ENCODE measurements at regions not wholly inside any gene's neighbourhood (a gene's known extent, or its start where the extent isn't known, plus 50 kb on each side); places are given as distances from the start of the nearest gene placed in this dataset.

DNA sequence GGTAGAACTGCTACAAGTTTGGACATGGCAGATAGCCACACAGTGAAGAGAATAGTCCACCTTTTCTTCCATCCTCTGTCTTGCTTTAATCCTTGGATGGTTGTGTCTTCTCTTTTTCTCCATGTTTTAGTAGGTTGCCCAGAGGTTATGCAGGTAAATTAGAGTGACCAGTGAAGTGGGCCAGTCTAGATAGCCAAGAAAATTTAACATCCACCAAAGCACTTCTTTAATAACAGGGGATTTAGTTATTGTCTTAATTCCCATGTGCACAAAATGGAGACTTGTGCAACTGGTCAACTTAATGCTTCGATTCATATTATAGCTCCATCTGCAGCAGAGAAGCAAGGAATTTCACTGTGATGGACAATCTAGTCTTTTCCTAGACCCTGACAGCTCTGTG, 58.8 kb upstream of the RCN1 start:
- H3K27ac ChIP-seq (ENCODE audit: low read depth, low read length, poor library complexity, severe bottlenecking): no peak overlapping the region
- TF ChIP-seq, protein P1, sequence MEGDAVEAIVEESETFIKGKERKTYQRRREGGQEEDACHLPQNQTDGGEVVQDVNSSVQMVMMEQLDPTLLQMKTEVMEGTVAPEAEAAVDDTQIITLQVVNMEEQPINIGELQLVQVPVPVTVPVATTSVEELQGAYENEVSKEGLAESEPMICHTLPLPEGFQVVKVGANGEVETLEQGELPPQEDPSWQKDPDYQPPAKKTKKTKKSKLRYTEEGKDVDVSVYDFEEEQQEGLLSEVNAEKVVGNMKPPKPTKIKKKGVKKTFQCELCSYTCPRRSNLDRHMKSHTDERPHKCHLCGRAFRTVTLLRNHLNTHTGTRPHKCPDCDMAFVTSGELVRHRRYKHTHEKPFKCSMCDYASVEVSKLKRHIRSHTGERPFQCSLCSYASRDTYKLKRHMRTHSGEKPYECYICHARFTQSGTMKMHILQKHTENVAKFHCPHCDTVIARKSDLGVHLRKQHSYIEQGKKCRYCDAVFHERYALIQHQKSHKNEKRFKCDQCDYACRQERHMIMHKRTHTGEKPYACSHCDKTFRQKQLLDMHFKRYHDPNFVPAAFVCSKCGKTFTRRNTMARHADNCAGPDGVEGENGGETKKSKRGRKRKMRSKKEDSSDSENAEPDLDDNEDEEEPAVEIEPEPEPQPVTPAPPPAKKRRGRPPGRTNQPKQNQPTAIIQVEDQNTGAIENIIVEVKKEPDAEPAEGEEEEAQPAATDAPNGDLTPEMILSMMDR (IDR thresholded peaks at IDR 0.05; ENCODE audit: low read length): no peak
- no peak for TF ChIP-seq EZH2 (IDR thresholded peaks at IDR 0.05; ENCODE audit: borderline replicate concordance, low read length)
- no peaks in the 10 kb centered on the region for H3K27me3 ChIP-seq (ENCODE audit: insufficient read depth, low read length)
- H3K9me2 ChIP-seq (ENCODE audit: low read depth, low read length): no peaks in the 10 kb centered on the region
- no peaks in the 10 kb centered on the region for H3K9me3 ChIP-seq (ENCODE audit: low read length)
- H3K4me1 ChIP-seq (ENCODE audit: insufficient read depth, low read length, severe bottlenecking): no peaks in the 10 kb centered on the region
- H3K4me2 ChIP-seq (ENCODE audit: low read length): no peak overlapping the region
- no peak overlapping the region for H3K4me3 ChIP-seq (ENCODE audit: low read depth, low read length, poor library complexity, severe bottlenecking)
- H3F3A ChIP-seq (ENCODE audit: insufficient read depth, low read length): no peaks in the 10 kb centered on the region
- no peaks in the 10 kb centered on the region for H3K36me3 ChIP-seq (ENCODE audit: insufficient read depth, low read length)
- no peak overlapping the region for H3K9ac ChIP-seq (ENCODE audit: low read length)
- no peak overlapping the region for H2AFZ ChIP-seq (ENCODE audit: low read length)
- H4K20me1 ChIP-seq (ENCODE audit: insufficient read depth, low read length): no peaks in the 10 kb centered on the region
- no peaks in the 10 kb centered on the region for H3K79me2 ChIP-seq (ENCODE audit: insufficient read depth, low read length)

DNA sequence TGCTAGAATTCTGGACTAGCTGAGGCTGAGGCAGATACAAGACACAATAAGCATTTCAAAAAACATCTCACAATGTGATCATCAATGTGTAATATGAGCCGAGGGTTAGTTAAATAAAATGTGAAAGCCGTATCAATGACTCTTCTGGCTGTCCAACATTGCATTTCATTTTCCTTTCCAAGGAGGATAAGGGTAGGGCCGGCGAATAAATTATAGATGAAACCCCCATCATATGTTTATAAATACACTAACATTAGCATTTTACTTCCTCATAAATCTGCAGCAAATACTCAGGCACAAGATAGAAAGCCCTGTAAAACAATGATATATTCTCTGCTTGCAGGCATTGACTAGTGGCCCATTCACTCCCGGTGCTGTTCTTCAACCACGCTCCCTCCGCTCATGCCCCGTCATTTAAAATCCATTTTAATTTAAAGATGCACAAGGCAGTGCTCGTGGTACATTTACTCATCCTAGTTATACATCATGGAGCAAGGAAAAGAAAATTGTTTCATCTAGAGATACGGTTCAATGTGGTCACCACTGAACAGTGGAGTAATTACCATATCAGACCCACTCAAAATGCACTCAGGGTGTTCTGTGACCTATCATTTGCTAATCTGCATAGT, 59.9 kb upstream of the RCN1 start:
- no peak overlapping the region for H3K4me2 ChIP-seq (ENCODE audit: low read length)
- no peaks in the 10 kb centered on the region for H3K27me3 ChIP-seq (ENCODE audit: insufficient read depth, low read length)
- no peak overlapping the region for H3K9ac ChIP-seq (ENCODE audit: low read length)
- no peaks in the 10 kb centered on the region for H3K9me3 ChIP-seq (ENCODE audit: low read length)
- H3F3A ChIP-seq (ENCODE audit: insufficient read depth, low read length): no peaks in the 10 kb centered on the region
- H3K4me1 ChIP-seq (ENCODE audit: insufficient read depth, low read length, severe bottlenecking): no peaks in the 10 kb centered on the region
- no peak overlapping the region for H3K4me3 ChIP-seq (ENCODE audit: low read depth, low read length, poor library complexity, severe bottlenecking)
- no peak overlapping the region for H3K27ac ChIP-seq (ENCODE audit: low read depth, low read length, poor library complexity, severe bottlenecking)
- TF ChIP-seq EZH2 (IDR thresholded peaks at IDR 0.05; ENCODE audit: borderline replicate concordance, low read length): no peak
- TF ChIP-seq, protein P1 (IDR thresholded peaks at IDR 0.05; ENCODE audit: low read length): no peak
- no peaks in the 10 kb centered on the region for H3K9me2 ChIP-seq (ENCODE audit: low read depth, low read length)
- H3K79me2 ChIP-seq (ENCODE audit: insufficient read depth, low read length): no peaks in the 10 kb centered on the region
- H4K20me1 ChIP-seq (ENCODE audit: insufficient read depth, low read length): no peaks in the 10 kb centered on the region
- H3K36me3 ChIP-seq (ENCODE audit: insufficient read depth, low read length): no peaks in the 10 kb centered on the region
- no peak overlapping the region for H2AFZ ChIP-seq (ENCODE audit: low read length)

DNA sequence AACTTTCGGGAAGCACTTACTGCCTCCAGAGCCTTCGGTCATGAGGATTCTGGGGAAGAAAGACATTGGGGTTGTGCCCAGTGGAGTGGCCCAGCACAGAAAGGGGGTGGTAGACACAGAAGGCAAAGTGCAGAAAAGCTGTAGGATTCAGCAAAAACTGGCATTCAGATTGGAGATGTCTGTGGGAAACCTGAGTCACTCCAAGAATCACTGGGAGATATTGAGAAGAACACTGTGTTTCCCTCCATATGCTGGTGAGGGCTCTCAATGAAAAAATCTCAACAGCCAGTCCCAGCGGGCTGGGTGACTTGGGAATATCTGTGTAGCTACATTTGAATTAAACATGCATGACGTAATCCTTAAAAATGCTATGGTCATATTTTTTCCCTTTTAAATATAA, 61.2 kb upstream of the RCN1 start:
- H3K9ac ChIP-seq (ENCODE audit: low read length): no peak overlapping the region
- no peaks in the 10 kb centered on the region for H3F3A ChIP-seq (ENCODE audit: insufficient read depth, low read length)
- no peak overlapping the region for H2AFZ ChIP-seq (ENCODE audit: low read length)
- no peaks in the 10 kb centered on the region for H4K20me1 ChIP-seq (ENCODE audit: insufficient read depth, low read length)
- H3K27ac ChIP-seq (ENCODE audit: low read depth, low read length, poor library complexity, severe bottlenecking): no peak overlapping the region
- H3K36me3 ChIP-seq (ENCODE audit: insufficient read depth, low read length): no peaks in the 10 kb centered on the region
- no peaks in the 10 kb centered on the region for H3K79me2 ChIP-seq (ENCODE audit: insufficient read depth, low read length)
- H3K4me3 ChIP-seq (ENCODE audit: low read depth, low read length, poor library complexity, severe bottlenecking): no peak overlapping the region
- no peaks in the 10 kb centered on the region for H3K4me1 ChIP-seq (ENCODE audit: insufficient read depth, low read length, severe bottlenecking)
- H3K9me2 ChIP-seq (ENCODE audit: low read depth, low read length): no peaks in the 10 kb centered on the region
- H3K27me3 ChIP-seq (ENCODE audit: insufficient read depth, low read length): no peaks in the 10 kb centered on the region
- H3K9me3 ChIP-seq (ENCODE audit: low read length): no peaks in the 10 kb centered on the region
- TF ChIP-seq, protein P1 (IDR thresholded peaks at IDR 0.05; ENCODE audit: low read length): no peak
- no peak for TF ChIP-seq EZH2 (IDR thresholded peaks at IDR 0.05; ENCODE audit: borderline replicate concordance, low read length)
- H3K4me2 ChIP-seq (ENCODE audit: low read length): no peak overlapping the region

All from OCI-LY1 (cell line).